Fibroblast of skin of abdomen (primary cell): ENCODE measurements at regions not wholly inside any gene's neighbourhood (a gene's known extent, or its start where the extent isn't known, plus 50 kb on each side); places are given as distances from the start of the nearest gene placed in this dataset.
"Not testable (repeated sequence)": the region's sequence is repeated elsewhere in the genome, so short reads cannot be mapped to it uniquely, and the experiment has no call there.

ENCODE experiments used
- DNase-seq: peaks from one replicate; pipeline ENCODE4 v3.0.0-alpha.2; 2013

DNA sequence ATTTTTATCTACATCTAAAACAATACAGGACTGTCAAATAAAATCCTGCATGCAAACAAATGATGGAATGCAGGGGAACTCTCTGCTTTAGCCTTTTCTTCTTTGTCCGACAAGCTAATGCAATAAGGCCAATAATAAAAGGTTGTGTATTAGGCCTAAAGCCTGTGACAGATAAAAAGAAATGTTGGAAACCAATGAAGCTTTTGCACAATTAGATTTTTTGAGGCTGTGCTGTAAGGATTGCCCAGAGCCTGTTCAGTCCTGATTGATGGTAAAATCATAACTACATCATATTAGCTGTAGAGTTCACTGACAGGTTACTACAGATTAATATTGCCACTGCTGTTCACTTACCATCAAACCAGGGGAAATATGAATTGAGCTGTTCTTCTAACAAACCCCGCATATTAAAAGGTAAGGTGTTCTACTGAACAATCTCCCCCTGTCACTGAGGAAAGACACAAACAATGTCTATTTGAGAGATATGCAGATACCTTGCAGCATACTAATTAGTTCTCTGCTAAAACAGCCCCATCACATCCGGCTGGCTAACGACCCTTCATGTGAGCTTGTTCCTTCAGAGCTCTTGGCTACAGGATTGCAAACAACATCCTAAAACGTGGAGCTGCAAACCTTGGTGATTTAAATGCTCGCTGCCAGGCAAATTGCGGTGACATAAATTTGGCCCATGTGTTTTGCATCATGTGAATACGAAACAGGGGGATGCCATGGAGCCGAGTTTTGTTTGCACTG lies 305.4 kb downstream of the MTX2 start:
- no peak for DNase-seq

DNA sequence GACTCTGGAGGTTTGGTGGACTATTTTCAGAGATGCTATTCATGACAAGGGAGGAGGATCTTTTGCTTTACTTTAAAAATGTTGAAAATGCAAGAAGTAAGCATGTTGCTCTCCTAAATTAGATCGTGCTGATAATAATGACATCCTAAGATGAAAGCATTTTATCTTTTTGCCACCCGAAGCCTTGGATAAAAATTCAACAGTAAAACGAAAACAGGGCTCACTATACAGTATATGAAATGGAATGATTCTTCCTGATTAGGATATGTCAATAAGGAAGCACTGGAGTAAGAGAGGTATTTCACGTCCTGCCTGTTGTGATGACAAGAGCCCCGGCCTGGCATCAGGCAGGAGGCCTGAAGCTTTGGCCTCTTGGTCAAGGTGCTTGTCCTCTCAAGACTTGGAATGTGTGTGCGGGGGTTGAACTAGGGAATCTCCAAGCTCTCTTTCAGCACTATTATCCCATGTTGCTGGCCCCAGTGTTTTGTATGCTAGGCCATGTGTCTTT lies 306.0 kb downstream of the MTX2 start:
- no peak for DNase-seq

DNA sequence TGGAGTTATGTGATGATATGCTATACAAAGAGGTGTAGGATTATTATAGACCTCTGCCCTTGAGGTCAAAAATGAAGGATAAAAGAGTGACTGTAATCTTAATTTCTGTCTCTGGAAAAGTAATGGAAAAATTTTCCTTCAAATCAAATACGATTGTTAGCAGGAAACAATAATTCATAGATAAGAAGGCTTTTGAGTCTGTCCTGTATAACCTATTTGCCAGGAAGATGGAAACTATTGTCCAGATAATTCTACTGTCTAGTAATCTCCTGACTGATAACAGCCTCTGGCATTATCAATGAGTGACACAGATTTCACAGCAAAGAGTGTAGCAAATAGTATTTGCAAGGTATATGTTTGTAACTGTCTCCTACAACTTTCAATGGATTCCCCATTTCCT lies 307.8 kb downstream of the MTX2 start:
- DNase-seq = no peak

DNA sequence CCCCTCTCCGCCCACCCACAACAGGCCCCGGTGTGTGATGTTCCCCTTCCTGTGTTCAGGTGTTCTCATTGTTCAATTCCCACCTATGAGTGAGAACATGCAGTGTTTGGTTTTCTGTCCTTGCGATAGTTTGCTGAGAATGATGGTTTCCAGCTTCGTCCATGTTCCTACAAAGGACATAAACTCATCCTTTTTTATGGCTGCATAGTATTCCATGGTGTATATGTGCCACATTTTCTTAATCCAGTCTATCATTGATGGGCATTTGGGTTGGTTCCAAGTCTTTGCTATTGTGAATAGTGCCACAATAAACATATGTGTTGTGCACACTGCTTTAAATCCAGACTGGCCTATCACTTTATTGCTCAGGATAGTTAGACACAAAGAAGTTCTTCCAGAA lies 309.1 kb downstream of the MTX2 start:
- not testable (repeated sequence) for DNase-seq

DNA sequence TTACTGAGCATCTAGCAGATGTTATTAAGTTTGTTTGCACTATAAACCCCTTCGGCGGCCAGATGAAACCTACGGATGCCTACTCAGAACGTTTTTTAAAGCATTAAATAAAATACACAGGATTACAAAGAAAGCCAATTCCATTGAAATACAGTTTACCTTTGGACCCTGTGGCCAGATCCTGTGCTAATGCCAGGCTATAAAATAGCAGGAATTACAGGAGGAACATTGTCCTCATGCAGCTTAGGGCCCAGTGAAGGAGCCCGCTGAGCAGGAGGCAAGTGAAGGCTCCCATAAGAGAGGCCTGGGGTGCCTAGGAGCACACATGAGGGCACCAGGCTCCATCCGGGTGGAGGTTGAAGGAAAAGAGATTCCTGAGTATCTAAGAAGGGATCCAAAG lies 310.4 kb downstream of the MTX2 start:
- no peak for DNase-seq

DNA sequence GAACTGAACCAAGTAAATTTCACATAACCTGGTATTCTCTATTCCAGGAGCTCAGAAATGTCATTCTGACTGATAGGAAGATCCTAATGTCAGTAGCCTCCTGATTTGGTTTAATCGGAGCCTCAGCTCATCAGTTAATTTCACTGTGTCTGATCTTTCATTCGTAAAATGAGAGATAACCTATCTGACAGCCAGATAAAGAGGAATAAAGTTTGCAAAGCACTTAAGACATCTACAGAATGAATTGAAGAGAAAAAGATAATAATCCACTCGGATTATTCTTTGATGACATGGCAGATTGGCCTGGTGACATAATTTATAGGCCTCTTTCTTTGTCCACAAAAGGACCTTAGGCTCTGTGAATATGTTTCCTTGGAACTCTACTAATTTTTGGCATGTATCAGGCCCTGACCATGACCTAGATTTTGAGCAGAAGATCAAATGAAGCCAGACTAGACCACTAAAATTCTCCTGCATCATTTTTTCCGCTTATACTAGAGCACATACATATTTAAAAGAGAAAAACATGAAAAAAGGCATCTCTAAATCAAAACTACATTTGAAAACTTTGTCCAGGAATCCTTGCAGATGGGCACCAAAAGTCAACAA lies 312.4 kb downstream of the MTX2 start:
- peak; percentile 61 for DNase-seq

DNA sequence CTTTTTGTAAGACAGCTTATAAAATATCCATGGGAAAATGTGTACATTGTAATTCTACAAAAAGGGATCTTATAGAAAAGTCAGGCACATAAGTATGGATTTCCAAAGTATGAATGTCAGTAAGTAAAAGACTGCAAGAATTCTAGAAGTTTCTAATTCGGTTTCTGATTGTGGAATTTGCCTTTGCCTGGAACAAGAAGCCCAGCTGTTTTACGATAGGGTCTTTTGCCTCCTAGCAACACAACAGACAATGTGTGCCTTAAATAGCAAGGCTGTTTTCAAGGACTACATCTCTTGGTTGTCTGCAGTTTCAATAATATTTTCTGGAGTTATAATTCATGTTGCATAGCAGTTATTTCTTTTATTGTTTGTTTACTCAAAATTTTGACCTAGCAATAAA lies 312.9 kb downstream of the MTX2 start:
- DNase-seq = no peak

DNA sequence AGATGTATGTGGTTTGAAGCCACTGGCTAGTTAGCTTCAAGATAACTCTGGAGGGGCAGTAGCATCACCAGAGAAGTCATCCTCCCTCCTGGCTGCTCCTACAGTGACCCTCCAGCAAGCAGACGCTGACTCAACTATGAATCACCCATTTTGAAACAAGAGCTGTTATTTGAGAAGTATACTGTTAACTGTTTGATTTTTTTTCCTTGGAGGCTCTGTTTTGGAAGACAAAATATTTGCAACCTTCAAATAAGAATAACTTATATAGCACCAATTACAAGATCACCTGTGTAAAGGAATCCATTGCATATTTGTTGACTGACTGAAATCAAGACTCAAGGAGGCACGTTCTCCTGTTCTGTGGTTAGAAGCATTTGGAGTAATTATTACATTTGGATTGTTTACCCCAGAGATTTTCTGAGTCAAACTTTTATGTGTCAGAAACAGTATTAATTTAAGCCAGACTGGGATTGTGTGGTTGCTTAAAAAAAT lies 313.8 kb downstream of the MTX2 start:
- peak; percentile 96 for DNase-seq

DNA sequence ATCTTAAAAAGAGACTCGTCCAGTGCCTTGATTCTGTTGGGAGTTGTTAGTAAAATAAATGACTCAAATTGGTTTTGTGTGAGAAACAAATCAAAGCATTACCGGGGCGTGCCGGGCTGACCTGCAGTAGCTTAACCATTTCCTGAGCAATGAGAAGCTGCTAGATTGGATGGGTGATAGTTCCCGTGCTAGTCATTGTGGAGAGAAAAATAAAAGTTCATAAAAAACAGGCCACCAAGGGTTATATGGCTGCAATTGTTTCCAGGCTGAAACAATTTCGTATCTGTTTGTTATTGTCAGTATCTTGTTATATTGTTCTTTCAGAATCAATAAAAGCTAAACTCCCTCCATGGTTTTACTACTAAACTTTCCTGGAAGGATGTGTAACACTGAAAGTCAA lies 314.4 kb downstream of the MTX2 start:
- peak; percentile 56 for DNase-seq

DNA sequence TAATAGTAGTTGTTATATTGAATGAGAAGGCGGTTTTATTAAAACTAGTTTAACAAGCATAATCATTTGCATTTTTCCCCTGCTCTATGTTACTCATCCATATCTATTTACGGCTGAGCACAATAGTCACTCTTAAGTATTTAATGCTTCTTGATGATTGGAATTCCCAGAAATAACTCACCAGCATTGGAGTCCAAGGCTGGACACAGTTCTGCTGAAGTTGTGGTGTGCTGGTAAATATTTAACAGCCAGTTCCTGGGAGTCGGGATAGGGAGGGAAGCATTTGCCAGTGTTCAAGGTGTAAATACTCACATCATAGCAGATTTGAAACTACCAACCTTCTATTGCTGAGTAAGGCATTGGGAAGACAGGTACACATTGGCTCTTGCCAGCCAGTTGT lies 315.1 kb downstream of the MTX2 start:
- peak; percentile 79 for DNase-seq

DNA sequence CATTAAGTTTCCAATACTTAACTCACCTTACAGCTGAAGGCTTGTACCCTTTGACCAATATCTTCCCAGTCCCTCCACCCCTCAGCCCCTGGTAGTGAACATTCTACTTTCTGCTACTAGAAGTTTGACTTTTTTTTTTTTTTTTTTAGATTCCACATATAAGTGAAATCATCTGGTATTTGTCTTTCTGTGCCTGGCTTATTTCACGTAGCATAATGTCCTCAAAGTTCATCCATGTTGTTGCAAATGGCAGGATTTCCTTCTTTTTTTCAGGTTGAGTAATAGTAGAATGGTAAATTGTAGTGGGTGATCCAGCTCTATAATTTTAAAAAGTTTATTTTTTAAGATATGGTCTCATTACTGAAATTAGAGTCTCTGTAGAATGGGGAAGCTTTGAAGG lies 316.0 kb downstream of the MTX2 start:
- DNase-seq = no peak

DNA sequence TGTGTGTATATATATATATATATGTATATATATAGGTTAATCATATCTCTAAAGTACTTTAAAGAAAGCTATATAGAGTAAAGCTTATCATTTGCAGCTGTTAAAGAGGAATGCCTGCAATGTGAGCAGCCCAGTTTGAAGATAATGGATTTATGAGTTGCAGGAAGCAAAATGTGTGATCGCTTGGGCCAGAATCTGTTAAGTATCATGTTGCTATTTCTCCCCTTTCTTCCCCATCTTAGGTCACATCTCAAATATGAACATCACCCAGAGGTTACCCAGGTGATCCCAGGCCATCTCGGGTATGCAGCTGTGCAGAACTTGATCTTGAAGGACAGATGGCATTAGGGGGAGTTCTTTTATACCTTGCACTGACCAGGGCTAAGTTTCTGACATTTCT lies 316.5 kb downstream of the MTX2 start:
- DNase-seq = peak; percentile 48

DNA sequence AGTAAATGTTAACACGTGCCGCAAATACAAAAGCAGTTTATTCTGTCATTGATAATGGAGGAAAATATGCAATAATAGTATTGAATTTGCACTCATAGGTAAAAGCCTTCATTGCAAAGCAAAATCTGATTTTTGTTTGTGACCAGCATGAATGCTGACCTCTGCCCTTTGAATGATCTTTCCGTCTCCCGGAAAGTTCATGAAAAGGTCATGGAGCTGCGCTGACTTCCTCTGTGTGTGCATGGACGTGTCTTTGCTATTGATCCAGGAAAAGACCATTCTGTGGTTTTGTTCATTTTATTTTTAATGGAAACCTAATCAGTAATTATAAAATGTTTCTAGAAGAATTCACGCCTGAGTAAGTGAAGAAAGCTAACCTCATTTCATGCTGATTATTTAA lies 320.0 kb downstream of the MTX2 start:
- no peak for DNase-seq

DNA sequence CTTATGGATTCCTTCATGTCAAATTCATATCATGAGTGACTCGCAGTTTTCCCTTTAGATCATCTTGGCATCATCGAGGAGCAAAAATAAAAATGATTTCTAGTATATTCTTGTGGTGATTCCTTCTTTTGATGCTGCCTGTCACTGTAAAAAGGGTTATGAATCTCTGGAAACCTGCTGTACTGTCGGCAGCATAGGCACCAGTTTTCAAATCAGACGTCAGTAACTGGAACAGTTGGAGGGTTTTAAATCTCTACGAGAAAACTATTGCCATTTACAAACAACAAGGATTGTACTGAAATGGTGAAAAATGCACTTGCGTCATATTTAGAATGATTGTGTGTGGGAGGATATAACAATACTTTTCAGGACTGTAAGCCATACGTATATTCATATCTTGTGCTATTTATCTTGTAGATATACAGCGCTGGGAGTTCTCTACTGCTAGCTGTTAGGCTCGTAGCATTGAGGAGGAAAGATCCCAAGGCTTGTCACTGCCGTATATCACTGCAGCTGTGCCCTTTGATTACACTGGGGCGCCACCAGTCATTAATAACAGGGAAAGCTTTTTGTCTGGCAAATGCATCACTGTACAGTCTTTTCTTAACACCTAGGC lies 320.7 kb downstream of the MTX2 start:
- DNase-seq = no peak

DNA sequence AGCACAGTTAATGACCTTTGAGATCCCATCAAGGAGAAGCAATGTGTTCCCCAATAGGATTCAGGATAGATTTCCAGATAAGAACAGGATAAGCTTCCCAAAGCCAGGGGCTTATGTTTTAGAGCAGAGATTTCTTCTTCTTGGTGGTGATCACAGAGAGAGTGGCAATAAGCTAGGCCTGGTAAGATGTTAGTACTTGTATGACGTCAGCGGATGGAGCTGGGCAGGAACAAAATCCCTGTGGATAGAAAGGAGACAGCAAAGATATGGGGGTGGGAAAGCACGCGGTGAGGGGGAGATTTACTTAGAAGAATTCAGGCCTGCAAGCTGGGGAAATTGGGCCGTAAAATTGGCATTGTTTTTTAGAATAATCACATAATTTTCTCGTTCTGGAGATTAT lies 323.0 kb downstream of the MTX2 start:
- no peak for DNase-seq

DNA sequence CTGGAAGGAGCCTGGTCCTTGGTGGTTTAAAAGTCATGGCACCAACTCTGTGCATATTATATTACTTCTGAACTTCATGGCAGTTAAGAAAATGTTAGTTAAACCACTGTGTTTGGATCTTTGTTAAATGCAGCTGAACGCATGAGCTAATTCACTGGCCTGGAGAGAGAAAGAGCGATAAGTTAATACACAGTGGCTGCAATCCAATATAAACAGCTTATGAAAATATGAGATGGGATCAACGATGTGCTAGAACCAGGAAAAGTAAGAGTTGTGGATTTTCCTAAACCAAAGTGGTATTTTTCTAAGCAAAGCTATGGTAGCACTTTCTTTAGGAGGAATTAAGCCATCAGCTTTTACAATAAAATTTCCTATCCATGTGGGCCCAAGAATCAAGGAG lies 326.7 kb downstream of the MTX2 start:
- DNase-seq = no peak

DNA sequence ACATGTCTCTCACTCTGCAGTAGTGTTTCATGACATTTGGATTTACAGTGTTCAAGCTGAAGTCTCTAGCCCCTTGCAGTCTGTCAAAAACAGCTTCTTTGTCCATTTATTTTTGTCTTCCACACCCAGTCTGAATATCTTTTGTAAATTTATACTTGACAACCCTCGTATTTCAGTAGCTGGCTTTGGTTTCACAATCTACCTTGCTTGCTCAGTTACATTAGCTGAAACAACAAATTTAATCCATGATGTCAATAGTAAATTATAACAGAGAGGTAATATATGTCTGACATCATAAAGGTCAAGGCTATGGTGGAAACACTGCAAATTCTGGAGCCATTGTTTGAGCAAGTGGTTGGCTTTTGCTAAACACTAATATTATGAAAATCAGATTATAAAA lies 328.7 kb downstream of the MTX2 start:
- DNase-seq = no peak

DNA sequence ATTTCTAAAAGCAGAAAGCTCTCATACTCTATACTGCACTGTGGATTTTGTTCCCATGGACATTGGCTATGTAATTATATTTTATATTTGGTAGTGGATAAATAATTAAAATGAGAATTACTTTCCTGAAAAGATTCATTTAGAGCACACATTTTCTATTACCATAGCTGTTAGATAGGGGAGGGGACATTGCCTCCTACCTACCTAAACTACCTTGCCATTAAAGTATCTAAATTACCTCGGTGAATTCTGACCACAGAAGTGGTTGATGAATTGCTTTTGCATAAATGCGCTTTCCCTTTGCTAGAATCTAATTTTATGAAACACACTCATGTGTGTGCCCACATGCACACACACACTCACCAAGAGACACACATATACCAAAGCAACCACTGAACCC lies 329.1 kb downstream of the MTX2 start:
- DNase-seq = no peak

DNA sequence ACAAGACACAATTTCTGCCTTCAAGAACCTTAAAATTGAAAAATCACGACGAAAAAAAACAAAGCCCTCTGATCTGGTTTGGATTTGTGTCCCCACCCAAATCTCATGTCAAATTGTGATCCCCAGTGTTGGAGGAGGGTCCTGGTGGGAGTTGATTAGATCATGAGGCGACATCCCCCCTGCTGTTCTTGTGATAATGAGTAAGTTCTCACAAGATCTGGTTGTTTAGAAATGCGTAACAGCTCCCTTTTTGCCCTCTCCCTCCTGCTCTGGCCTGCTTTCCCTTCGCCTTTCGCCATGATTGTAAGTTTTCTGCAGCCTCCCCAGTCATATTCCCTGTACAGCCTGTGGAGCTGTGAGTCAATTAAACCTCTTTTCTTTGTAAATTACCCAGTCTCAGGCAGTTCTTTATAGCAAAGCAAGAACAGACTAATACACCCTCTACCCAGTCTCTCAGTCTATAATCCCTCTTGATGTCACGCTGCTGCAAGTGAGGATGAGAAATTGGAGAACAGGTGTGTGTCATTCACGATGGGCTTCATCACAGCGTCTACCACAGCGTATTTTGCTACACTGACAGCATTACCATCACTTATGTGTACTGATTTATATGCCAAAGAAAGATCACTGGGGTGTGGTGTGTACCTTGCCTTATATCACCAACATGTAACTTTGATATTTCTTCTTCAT lies 330.7 kb downstream of the MTX2 start:
- no peak for DNase-seq

DNA sequence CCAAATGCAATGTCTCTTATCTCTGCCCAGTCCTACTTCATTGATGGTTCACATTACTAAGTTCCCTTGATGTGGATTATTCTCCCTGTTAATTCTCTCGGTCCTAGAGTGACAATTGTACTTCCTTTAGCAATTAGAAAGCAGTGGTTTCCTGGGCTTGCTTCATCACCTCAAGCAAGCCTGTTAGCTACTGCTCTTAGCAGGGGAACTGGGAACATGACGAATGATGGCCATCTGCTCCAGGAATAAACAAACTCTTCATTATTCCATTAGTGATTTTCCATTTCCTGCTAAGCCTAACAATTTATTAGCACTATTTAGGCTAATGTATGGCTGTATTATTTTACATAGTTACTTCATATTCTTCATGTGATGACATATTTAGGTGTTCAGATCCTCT lies 331.8 kb downstream of the MTX2 start:
- DNase-seq = no peak

DNA sequence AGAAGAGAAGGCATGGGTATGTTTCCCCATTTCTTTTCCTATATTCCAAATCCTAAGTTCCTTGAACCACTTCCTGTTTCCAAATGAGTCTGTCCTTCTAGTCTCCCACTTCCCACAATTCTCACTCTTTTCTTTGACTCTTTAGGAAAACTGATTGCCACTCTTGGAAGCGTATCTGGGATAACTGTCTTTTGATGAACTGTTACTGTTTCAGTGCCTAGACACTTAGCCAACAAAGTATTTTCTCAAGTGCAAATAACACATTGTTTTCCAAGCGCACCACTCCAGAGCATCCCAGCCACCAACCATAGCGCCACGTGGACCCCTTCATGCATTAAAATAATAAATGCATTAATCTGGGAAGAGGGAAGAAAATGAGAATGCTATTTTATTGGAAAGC lies 342.8 kb downstream of the MTX2 start:
- no peak for DNase-seq

DNA sequence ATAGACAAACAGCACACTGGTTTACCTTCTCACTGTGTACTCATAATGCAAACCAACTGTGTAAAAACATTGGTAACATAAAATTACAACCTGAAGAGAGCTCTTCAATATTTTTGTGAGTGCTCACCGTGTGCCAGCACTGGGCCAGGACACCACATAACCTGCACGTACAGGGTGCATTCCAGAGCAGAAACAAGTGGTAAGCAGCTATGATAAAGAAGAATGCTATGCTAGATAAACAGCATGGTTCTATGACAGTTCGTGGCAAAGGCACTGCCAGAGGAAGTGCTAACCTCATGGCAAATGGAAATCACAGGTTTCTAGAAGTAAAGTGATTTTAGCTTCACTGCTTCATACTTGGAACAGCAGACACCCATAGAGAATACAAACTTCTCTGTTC lies 343.5 kb downstream of the MTX2 start:
- peak; percentile 45 for DNase-seq

DNA sequence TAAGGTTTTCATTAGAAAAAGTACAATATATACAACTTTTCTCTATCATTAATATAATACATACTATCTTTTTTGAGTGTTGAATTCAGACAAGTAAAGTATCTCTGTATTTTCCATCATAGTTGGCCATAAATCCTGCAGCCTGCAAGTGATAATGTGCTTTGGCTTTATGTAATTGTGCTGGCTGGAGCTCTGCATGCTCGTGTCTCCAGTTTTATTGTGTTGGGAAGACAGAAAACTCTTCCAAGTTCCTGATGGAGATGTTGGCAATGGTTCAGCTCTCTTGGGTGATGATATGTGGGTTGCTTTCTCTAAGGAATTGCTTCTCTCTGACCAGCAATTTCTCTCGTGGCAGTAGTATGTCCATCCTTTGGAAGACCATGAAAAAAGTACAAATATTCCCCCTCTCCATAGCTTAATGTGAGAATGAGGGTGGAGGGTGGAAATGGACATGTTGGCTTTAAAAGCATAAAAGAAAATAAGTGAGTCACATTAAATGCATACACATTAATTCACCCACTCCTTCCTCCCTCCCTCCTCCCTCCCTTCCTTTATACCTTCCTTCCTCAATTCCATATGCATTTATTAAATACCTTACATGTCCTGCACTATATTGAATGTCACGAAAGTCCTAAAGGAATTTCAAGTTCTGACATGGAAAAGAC lies 344.2 kb downstream of the MTX2 start:
- DNase-seq = peak; percentile 90
